ENCODE measurements at regions not wholly inside any gene's neighbourhood (a gene's known extent, or its start where the extent isn't known, plus 50 kb on each side); places are given as distances from the start of the nearest gene placed in this dataset.

DNA sequence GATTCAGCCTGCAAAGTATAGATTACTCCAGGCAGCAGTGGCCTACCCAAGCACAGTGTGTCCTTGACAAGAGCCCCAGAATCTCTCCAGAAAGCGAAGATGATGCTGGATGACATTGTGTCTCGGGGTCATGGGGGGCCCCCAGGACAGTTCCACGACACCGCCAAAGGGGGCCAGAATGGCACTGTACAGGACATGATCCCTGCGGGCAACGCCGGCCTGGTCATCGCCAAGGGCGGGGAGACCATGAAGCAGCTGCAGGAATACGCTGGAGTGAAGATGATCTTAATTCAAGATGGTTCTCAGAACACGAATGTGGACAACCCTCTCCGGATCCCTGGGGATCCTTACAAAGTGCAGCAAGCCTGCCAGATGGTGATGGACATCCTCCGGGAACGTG is 107.0 kb upstream of the MTAP start:
- TF ChIP-seq, protein P1, sequence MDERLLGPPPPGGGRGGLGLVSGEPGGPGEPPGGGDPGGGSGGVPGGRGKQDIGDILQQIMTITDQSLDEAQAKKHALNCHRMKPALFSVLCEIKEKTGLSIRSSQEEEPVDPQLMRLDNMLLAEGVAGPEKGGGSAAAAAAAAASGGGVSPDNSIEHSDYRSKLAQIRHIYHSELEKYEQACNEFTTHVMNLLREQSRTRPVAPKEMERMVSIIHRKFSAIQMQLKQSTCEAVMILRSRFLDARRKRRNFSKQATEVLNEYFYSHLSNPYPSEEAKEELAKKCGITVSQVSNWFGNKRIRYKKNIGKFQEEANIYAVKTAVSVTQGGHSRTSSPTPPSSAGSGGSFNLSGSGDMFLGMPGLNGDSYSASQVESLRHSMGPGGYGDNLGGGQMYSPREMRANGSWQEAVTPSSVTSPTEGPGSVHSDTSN (CRISPR knock-in tag; IDR thresholded peaks at IDR 0.05), result no peak
- TF ChIP-seq JUND (CRISPR knock-in tag; IDR thresholded peaks at IDR 0.05) (no peak), NR2C2 (CRISPR knock-in tag; IDR thresholded peaks at IDR 0.05; ENCODE audit: borderline replicate concordance) (no peak), SNRNP70 (IDR thresholded peaks at IDR 0.05; ENCODE audit: low read depth, low read length) (no peak), BRCA1 (CRISPR knock-in tag; IDR thresholded peaks at IDR 0.05) (no peak), NR2F2 (IDR thresholded peaks at IDR 0.05; ENCODE audit: borderline replicate concordance, low read depth) (no peak), PAX8 (CRISPR knock-in tag; IDR thresholded peaks at IDR 0.05; ENCODE audit: borderline replicate concordance) (no peak), NR3C1 (CRISPR knock-in tag; IDR thresholded peaks at IDR 0.05) (no peak), EP300 (IDR thresholded peaks at IDR 0.05; ENCODE audit: low read depth in 2 of 2, low read length in 2 of 2) (no peak), EP300 (CRISPR knock-in tag; IDR thresholded peaks at IDR 0.05; ENCODE audit: borderline replicate concordance) (no peak), HCFC1 (IDR thresholded peaks at IDR 0.05; ENCODE audit: low read depth, low read length) (no peak), YY1 (IDR thresholded peaks at IDR 0.05; ENCODE audit: insufficient read depth, insufficient replicate concordance, low read depth, low read length) (no peak)
- TF ChIP-seq, protein P2, sequence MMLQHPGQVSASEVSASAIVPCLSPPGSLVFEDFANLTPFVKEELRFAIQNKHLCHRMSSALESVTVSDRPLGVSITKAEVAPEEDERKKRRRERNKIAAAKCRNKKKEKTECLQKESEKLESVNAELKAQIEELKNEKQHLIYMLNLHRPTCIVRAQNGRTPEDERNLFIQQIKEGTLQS (CRISPR knock-in tag; IDR thresholded peaks at IDR 0.05), result no peak
- TF ChIP-seq, protein P3, sequence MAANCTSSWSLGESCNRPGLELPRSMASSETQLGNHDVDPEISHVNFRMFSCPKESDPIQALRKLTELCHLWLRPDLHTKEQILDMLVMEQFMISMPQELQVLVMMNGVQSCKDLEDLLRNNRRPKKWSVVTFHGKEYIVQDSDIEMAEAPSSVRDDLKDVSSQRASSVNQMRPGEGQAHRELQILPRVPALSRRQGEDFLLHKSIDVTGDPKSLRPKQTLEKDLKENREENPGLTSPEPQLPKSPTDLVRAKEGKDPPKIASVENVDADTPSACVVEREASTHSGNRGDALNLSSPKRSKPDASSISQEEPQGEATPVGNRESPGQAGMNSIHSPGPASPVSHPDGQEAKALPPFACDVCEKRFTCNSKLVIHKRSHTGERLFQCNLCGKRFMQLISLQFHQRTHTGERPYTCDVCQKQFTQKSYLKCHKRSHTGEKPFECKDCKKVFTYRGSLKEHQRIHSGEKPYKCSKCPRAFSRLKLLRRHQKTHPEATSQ (CRISPR knock-in tag; IDR thresholded peaks at IDR 0.05; ENCODE audit: borderline replicate concordance), result no peak
- TF ChIP-seq, protein P4, sequence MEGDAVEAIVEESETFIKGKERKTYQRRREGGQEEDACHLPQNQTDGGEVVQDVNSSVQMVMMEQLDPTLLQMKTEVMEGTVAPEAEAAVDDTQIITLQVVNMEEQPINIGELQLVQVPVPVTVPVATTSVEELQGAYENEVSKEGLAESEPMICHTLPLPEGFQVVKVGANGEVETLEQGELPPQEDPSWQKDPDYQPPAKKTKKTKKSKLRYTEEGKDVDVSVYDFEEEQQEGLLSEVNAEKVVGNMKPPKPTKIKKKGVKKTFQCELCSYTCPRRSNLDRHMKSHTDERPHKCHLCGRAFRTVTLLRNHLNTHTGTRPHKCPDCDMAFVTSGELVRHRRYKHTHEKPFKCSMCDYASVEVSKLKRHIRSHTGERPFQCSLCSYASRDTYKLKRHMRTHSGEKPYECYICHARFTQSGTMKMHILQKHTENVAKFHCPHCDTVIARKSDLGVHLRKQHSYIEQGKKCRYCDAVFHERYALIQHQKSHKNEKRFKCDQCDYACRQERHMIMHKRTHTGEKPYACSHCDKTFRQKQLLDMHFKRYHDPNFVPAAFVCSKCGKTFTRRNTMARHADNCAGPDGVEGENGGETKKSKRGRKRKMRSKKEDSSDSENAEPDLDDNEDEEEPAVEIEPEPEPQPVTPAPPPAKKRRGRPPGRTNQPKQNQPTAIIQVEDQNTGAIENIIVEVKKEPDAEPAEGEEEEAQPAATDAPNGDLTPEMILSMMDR (CRISPR knock-in tag; IDR thresholded peaks at IDR 0.05), result no peak

All from HepG2 (cell line).